Bronchial epithelial cell (primary cell): ENCODE measurements at regions not wholly inside any gene's neighbourhood (a gene's known extent, or its start where the extent isn't known, plus 50 kb on each side); places are given as distances from the start of the nearest gene placed in this dataset.

Experiments used
- DNase-seq: peaks from one replicate; pipeline ENCODE4 v3.0.0-alpha.2; 2010; ENCODE audit warnings: low read depth
- FAIRE-seq: peaks from 2 replicates; lab custom pipeline; 2011; peaks lifted over from hg19 to GRCh38; lab: Jason Lieb, UNC
- H3K27me3 ChIP-seq: 2 replicates; pipeline ENCODE4 v1.5.1; 2011; ENCODE audit warnings: low read length; ENCODE audit not compliant: control insufficient read depth, insufficient read depth
- H3K36me3 ChIP-seq: 2 replicates; pipeline ENCODE4 v1.5.1; 2011; ENCODE audit warnings: low read length; ENCODE audit not compliant: control insufficient read depth, insufficient read depth
- H3K4me3 ChIP-seq: 2 replicates; pipeline ENCODE4 v1.5.1; 2011; ENCODE audit warnings: mild to moderate bottlenecking, low read depth, low read length, control low read depth
- TF ChIP-seq, protein P1 (sequence below): IDR thresholded peaks from 2 replicates; pipeline ENCODE4 v1.5.1; 2011; ENCODE audit warnings: mild to moderate bottlenecking, moderate library complexity, low read length, control low read depth, inconsistent platforms; ENCODE audit not compliant: insufficient read depth, severe bottlenecking

DNA sequence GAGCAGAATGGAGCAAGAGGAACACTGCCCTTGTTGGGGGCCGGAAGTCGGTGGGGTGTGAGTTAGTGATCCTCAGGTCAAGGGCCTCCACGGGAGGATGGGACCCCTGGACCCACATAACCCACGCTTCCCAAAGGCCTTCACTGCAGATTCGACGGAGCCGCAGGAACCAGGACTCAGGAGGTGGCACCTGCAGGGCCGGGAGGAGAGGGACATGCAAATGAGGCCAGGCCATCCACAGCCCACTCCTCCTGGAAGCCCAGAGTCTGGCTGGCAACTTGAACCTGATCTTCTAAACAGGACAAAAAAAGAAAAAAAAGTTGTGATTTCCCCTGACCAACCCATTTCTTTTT is 299.9 kb downstream of the SOX9 start:
- DNase-seq (no peak), FAIRE-seq (no peak)
- no peak overlapping the region for H3K4me3 ChIP-seq
- peaks cover 17% of the 10 kb centered on the region for H3K36me3 ChIP-seq
- no peaks in the 10 kb centered on the region for H3K27me3 ChIP-seq
- TF ChIP-seq, protein P1, sequence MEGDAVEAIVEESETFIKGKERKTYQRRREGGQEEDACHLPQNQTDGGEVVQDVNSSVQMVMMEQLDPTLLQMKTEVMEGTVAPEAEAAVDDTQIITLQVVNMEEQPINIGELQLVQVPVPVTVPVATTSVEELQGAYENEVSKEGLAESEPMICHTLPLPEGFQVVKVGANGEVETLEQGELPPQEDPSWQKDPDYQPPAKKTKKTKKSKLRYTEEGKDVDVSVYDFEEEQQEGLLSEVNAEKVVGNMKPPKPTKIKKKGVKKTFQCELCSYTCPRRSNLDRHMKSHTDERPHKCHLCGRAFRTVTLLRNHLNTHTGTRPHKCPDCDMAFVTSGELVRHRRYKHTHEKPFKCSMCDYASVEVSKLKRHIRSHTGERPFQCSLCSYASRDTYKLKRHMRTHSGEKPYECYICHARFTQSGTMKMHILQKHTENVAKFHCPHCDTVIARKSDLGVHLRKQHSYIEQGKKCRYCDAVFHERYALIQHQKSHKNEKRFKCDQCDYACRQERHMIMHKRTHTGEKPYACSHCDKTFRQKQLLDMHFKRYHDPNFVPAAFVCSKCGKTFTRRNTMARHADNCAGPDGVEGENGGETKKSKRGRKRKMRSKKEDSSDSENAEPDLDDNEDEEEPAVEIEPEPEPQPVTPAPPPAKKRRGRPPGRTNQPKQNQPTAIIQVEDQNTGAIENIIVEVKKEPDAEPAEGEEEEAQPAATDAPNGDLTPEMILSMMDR, result no peak

DNA sequence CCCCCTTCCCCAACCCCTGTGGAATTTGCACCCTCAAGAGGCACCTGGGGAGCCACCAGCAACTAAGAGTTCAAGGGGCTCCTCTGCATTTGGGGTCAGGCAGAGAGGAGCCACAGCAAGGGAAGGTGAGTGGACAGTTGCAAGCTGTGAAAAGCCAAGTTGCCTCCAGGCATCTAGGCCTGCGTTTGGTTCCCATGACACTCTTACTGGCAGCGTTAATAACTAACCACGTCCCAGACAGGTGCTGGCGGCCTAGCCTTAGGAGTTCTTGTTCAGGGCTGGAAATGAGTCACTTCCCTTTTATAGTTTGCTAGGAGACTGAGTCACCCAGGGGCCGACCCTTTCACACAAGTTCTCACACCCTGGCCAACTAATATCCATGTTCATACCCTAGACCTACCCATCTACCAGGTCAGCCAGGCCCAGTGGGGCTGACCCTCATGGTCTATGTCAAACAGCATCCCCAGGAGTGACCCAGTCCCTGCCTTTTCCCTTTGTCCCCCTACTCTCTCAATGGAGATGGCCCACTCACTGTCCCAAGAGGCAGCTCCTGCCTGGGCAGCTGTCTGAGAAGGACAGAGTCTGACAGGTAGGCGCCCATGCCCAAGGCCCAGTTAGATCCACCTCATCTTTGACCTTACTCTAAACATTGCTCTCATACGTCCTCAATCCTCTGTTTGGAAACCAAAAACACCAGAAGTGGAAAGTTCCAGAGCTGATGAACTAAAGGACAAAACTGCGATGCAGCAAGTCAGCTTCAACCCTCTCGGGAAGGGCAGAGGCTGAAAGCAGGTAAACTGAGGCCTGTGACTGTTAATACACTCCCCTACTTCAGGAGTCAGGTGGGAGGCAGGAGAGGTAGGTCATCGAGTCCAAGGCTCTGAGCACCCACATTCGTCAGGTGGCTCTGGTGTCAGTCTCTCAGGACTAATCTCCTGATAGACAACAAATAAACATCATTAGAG is 300.6 kb downstream of the SOX9 start:
- Histone ChIP-seq H3K4me3 (no peak overlapping the region), H3K36me3 (peaks cover 19% of the 10 kb centered on the region), H3K27me3 (no peaks in the 10 kb centered on the region)
- DNase-seq, result peak; percentile 98
- FAIRE-seq, result no peak
- TF ChIP-seq, protein P1, result no peak

DNA sequence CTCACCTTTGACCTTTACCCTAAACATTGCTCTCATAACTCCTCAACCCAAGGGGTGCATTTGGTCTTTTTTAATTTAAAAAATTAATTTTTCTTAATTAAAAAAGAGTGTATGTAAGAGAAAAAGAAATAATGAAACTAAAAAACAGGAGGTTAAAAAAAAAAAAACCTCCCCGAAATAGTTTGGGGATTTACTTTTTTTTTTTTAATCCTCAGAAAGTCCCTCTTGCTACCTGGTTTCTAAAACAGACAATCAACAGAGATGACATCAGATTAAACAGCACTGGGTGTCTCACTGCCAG is 301.3 kb downstream of the SOX9 start:
- Histone ChIP-seq H3K27me3 (no peaks in the 10 kb centered on the region), H3K4me3 (no peak overlapping the region), H3K36me3 (peaks cover 22% of the 10 kb centered on the region)
- DNase-seq (peak; percentile 58), FAIRE-seq (no peak)
- TF ChIP-seq, protein P1, result no peak

DNA sequence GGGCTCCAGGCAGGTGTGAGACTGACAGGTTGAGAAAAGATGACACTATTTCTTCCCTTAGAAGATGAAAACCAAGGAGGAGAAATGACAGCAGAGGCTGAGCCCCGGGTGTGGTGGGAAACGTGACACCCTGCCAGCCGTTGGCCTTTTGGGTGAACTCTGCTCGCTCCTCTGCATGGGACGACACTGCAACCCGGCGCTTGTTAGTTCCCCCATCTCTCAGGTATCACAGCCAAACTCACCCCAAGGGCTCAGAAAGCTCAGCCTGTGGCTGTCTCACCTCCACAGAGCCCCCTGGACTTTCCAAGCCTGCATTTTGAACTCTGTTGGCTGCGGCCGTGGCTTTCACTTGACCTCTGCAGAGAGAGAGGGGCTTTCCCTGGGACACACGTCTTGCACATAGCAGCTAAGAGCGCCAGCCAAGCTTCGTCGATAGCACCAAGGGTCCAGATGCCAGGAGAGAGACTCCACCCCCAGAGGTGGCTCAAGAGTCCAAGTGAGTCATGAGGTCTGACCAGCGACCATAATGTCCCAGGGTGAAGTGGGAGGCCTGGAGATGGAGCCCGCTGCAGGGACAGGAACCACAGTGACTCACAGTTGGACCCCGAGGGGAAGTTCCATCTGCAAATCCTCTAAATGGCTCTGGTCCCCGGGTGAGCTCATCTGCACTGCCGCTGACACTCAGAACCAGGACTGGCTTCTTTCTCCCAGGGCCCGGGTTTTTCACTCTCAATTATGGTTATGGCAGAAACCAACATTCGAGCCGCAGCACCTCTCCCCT is 301.9 kb downstream of the SOX9 start:
- Histone ChIP-seq H3K4me3 (no peak overlapping the region), H3K36me3 (peaks cover 24% of the 10 kb centered on the region), H3K27me3 (no peaks in the 10 kb centered on the region)
- no peak for FAIRE-seq
- TF ChIP-seq, protein P1, result no peak
- peak; percentile 55 for DNase-seq

DNA sequence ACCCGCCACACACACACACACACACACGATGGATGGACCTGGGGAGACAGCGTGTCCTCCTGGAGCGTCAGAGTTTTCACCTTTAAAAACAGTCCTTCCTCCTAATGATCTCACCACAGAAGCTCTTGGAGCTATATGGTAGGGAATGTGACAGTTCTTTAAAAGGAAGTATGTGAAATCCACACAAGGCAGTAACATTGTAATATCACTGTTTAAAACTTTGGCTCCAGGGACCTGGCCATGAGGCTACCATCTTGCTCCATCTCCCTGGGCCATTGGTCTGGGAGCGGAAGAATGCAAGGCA is 302.4 kb downstream of the SOX9 start:
- FAIRE-seq (no peak), DNase-seq (no peak)
- peaks cover 24% of the 10 kb centered on the region for H3K36me3 ChIP-seq
- TF ChIP-seq, protein P1, result no peak
- H3K27me3 ChIP-seq, result no peaks in the 10 kb centered on the region
- H3K4me3 ChIP-seq, result no peak overlapping the region
